A673 (cell line): ENCODE measurements at regions not wholly inside any gene's neighbourhood (a gene's known extent, or its start where the extent isn't known, plus 50 kb on each side); places are given as distances from the start of the nearest gene placed in this dataset.

Source experiments
- EZH2 ChIP-seq: fragments of 200-600 bp; sonication (generic); IDR thresholded peaks from 2 replicates; pipeline ENCODE4 v1.6.1; 2017; ENCODE audit warnings: borderline replicate concordance, low read depth, mild to moderate bottlenecking, mixed read lengths, antibody characterized with exemption, low read length; ENCODE audit not compliant: poor library complexity, severe bottlenecking
- TF ChIP-seq, protein P1 (sequence below): fragments of 300-800, 200-600 bp; sonication (generic); conservative IDR thresholded peaks from 2 replicates; pipeline ENCODE4 v1.5.1; 2017; ENCODE audit warnings: low read depth, mild to moderate bottlenecking, antibody characterized with exemption, low read length, moderate library complexity, mixed read lengths

- no peak for TF ChIP-seq EZH2
- TF ChIP-seq, protein P1, sequence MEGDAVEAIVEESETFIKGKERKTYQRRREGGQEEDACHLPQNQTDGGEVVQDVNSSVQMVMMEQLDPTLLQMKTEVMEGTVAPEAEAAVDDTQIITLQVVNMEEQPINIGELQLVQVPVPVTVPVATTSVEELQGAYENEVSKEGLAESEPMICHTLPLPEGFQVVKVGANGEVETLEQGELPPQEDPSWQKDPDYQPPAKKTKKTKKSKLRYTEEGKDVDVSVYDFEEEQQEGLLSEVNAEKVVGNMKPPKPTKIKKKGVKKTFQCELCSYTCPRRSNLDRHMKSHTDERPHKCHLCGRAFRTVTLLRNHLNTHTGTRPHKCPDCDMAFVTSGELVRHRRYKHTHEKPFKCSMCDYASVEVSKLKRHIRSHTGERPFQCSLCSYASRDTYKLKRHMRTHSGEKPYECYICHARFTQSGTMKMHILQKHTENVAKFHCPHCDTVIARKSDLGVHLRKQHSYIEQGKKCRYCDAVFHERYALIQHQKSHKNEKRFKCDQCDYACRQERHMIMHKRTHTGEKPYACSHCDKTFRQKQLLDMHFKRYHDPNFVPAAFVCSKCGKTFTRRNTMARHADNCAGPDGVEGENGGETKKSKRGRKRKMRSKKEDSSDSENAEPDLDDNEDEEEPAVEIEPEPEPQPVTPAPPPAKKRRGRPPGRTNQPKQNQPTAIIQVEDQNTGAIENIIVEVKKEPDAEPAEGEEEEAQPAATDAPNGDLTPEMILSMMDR: no peak
Observed at GRCh38 chr22:49136041-49136815, 691.4 kb downstream of the BRD1 start.
